ENCODE measurements at regions not wholly inside any gene's neighbourhood (a gene's known extent, or its start where the extent isn't known, plus 50 kb on each side); places are given as distances from the start of the nearest gene placed in this dataset.

DNA sequence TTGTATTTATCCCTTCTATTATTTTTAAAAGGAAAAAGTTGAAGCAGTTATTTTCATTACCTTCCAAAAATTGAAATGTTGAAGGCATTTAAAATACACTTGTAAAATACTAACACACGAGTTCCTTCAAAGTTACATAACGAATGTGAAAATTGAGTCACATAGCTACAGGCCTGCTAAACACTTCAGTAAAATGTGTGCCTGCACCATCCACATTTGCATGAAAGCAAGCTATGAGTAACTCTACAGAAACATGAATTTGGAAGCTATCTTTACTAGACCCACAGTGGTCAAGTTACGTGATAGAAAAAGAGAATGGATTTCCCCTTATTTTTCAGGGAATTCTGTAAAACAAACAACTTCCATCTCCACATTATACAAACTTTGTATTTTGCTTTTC is 1148.8 kb upstream of the PCDH7 start:
- H3K27me3 ChIP-seq (ENCODE audit: insufficient read depth), result no peaks in the 10 kb centered on the region
- no peaks in the 10 kb centered on the region for H3K36me3 ChIP-seq (ENCODE audit: insufficient read depth)
- H3K4me3 Mint-ChIP-seq, result no peak overlapping the region
- no peak for ATAC-seq
- no peaks in the 10 kb centered on the region for H3K4me1 ChIP-seq (ENCODE audit: insufficient read depth)
- no peak overlapping the region for H3K27ac Mint-ChIP-seq
- no peak for DNase-seq (ENCODE audit: low spot score)
- H3K4me2 ChIP-seq, result no peak overlapping the region
- H3F3A ChIP-seq (replicated peaks; ENCODE audit: low read depth), result no peaks in the 10 kb centered on the region
- no peaks in the 10 kb centered on the region for H4K20me1 ChIP-seq (replicated peaks; ENCODE audit: insufficient read depth)
- H3K36me3 Mint-ChIP-seq (ENCODE audit: low read depth), result no peaks in the 10 kb centered on the region
- H2AFZ ChIP-seq, result no peak overlapping the region
- H3K4me3 ChIP-seq, result no peak overlapping the region
- H3K79me2 ChIP-seq (replicated peaks; ENCODE audit: insufficient read depth), result no peaks in the 10 kb centered on the region
- H3K27ac ChIP-seq (ENCODE audit: low read depth), result no peak overlapping the region
- no peaks in the 10 kb centered on the region for H3K9me2 ChIP-seq (ENCODE audit: insufficient read depth)
- TF ChIP-seq, protein P1, sequence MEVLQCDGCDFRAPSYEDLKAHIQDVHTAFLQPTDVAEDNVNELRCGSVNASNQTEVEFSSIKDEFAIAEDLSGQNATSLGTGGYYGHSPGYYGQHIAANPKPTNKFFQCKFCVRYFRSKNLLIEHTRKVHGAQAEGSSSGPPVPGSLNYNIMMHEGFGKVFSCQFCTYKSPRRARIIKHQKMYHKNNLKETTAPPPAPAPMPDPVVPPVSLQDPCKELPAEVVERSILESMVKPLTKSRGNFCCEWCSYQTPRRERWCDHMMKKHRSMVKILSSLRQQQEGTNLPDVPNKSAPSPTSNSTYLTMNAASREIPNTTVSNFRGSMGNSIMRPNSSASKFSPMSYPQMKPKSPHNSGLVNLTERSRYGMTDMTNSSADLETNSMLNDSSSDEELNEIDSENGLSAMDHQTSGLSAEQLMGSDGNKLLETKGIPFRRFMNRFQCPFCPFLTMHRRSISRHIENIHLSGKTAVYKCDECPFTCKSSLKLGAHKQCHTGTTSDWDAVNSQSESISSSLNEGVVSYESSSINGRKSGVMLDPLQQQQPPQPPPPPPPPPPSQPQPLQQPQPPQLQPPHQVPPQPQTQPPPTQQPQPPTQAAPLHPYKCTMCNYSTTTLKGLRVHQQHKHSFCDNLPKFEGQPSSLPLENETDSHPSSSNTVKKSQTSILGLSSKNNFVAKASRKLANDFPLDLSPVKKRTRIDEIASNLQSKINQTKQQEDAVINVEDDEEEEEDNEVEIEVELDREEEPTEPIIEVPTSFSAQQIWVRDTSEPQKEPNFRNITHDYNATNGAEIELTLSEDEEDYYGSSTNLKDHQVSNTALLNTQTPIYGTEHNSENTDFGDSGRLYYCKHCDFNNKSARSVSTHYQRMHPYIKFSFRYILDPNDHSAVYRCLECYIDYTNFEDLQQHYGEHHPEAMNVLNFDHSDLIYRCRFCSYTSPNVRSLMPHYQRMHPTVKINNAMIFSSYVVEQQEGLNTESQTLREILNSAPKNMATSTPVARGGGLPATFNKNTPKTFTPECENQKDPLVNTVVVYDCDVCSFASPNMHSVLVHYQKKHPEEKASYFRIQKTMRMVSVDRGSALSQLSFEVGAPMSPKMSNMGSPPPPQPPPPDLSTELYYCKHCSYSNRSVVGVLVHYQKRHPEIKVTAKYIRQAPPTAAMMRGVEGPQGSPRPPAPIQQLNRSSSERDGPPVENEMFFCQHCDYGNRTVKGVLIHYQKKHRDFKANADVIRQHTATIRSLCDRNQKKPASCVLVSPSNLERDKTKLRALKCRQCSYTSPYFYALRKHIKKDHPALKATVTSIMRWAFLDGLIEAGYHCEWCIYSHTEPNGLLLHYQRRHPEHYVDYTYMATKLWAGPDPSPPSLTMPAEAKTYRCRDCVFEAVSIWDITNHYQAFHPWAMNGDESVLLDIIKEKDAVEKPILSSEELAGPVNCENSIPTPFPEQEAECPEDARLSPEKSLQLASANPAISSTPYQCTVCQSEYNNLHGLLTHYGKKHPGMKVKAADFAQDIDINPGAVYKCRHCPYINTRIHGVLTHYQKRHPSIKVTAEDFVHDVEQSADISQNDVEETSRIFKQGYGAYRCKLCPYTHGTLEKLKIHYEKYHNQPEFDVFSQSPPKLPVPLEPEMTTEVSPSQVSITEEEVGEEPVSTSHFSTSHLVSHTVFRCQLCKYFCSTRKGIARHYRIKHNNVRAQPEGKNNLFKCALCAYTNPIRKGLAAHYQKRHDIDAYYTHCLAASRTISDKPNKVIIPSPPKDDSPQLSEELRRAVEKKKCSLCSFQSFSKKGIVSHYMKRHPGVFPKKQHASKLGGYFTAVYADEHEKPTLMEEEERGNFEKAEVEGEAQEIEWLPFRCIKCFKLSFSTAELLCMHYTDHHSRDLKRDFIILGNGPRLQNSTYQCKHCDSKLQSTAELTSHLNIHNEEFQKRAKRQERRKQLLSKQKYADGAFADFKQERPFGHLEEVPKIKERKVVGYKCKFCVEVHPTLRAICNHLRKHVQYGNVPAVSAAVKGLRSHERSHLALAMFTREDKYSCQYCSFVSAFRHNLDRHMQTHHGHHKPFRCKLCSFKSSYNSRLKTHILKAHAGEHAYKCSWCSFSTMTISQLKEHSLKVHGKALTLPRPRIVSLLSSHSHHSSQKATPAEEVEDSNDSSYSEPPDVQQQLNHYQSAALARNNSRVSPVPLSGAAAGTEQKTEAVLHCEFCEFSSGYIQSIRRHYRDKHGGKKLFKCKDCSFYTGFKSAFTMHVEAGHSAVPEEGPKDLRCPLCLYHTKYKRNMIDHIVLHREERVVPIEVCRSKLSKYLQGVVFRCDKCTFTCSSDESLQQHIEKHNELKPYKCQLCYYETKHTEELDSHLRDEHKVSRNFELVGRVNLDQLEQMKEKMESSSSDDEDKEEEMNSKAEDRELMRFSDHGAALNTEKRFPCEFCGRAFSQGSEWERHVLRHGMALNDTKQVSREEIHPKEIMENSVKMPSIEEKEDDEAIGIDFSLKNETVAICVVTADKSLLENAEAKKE (CRISPR knock-in tag; IDR thresholded peaks at IDR 0.05), result no peak
- TF ChIP-seq, protein P2, sequence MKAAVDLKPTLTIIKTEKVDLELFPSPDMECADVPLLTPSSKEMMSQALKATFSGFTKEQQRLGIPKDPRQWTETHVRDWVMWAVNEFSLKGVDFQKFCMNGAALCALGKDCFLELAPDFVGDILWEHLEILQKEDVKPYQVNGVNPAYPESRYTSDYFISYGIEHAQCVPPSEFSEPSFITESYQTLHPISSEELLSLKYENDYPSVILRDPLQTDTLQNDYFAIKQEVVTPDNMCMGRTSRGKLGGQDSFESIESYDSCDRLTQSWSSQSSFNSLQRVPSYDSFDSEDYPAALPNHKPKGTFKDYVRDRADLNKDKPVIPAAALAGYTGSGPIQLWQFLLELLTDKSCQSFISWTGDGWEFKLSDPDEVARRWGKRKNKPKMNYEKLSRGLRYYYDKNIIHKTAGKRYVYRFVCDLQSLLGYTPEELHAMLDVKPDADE (IDR thresholded peaks at IDR 0.05), result no peak
- TF ChIP-seq CREB1 (CRISPR knock-in tag; IDR thresholded peaks at IDR 0.05; ENCODE audit: low read depth), result no peak
- TF ChIP-seq ZNF331 (CRISPR knock-in tag; IDR thresholded peaks at IDR 0.05; ENCODE audit: low read depth), result no peak
- no peak for TF ChIP-seq ZNF114 (CRISPR knock-in tag; IDR thresholded peaks at IDR 0.05)
- TF ChIP-seq EZH2 (IDR thresholded peaks at IDR 0.05; ENCODE audit: low read depth, unreplicated experiment), result no peak
- H3K9me3 Mint-ChIP-seq, result no peaks in the 10 kb centered on the region
- H3K4me1 Mint-ChIP-seq, result peaks cover 2% of the 10 kb centered on the region; the same call in 1 of the 3 replicates
- no peaks in the 10 kb centered on the region for H3K27me3 Mint-ChIP-seq (ENCODE audit: insufficient read depth, low read depth, poor library complexity)
